Pancreas (tissue), 10 donors: ENCODE measurements at regions not wholly inside any gene's neighbourhood (a gene's known extent, or its start where the extent isn't known, plus 50 kb on each side); places are given as distances from the start of the nearest gene placed in this dataset.

Source experiments
- ATAC-seq, 4 donors: fragments of 200-7000 bp; cut with Tn5 transposase; one replicate each; pipeline versions ENCODE4 v1.8.0 to v1.9.1; 2020; ENCODE audit warnings: mild to moderate bottlenecking in 4 of 4, moderate library complexity in 4 of 4
- DNase-seq, 6 donors: peaks; one replicate each; pipeline ENCODE4 v3.0.0-alpha.2; 2020
- FAIRE-seq: peaks from 2 replicates; lab custom pipeline; 2012; peaks lifted over from hg19 to GRCh38; lab: Jason Lieb, UNC
- H3K27ac ChIP-seq, 4 donors: fragments of 200-600 bp; sonication (generic); 1 replicate in 3 of 4; 2 replicates in 1 of 4; pipeline versions ENCODE4 v1.5.0 to v1.8.0; 2020
- H3K27me3 ChIP-seq, 4 donors: fragments of 200-600 bp; one replicate each; pipeline ENCODE4 v1.8.0; 2021
- H3K36me3 ChIP-seq, 3 donors: fragments of 200-600 bp; sonication (generic) in 1 of 3; one replicate each; pipeline versions ENCODE4 v1.5.0 to v1.8.0; 2020 to 2021
- H3K4me1 ChIP-seq, 3 donors: fragments of 200-600 bp; one replicate each; pipeline ENCODE4 v1.8.0; 2021
- H3K4me3 ChIP-seq, 4 donors: fragments of 200-600 bp; sonication (generic) in 2 of 4; one replicate each; pipeline versions ENCODE4 v1.5.0 to v1.8.0; 2020 to 2021
- H3K9me3 ChIP-seq, 4 donors: fragments of 200-600 bp; one replicate each; pipeline ENCODE4 v1.8.0; 2021
- CTCF ChIP-seq, 4 donors: fragments of 200-600 bp; sonication (generic) in 3 of 4; IDR thresholded peaks; one replicate each; pipeline versions ENCODE4 v1.5.0 to v1.8.0; 2021; ENCODE audit warnings: antibody characterized with exemption in 4 of 4
- WGBS, 2 donors: extraction: QIAGEN DNeasy Blood & Tissue Kit; methylation state at CpG; one replicate each; pipeline ENCODE4 v1.1.7; 2013; 5-methylcytosine and 5-hydroxymethylcytosine counted together
- intact Hi-C, 3 donors: fragments of 100-400 bp; cut with DNase I; formaldehyde crosslinking; loops; one replicate each; pipeline versions ENCODE4 v1.11.1 to v1.14.2; 2022
- donor health status: healthy with polysubstance abuse.
- donor health status: DM: no; HTN: no; CAD: no; lungs with moderate emphysema.
- donor health status: DM: no; HTN: no; CAD: no.
- donor health status: control.
- donor health status: control.
- donor health status: Bipolar disorder and iron deficiency.
- donor health status: DM: yes; HTN: yes; CAD: no.
- donor health status: DM: no; HTN: no; CAD: no.
- donor health status: DM: no; HTN: no; CAD: no.
- donor health status: DM: yes; HTN: yes; CAD: no.

GRCh38 chr18:27839141-27839540, 337.8 kb downstream of the CDH2 start:
- H3K4me1 ChIP-seq = no peaks in the 10 kb centered on the region
- no peaks in the 10 kb centered on the region for H3K27me3 ChIP-seq
- H3K27ac ChIP-seq = no peak overlapping the region
- no peak for TF ChIP-seq CTCF (IDR thresholded peaks at IDR 0.05)
- no peaks in the 10 kb centered on the region for H3K36me3 ChIP-seq
- 26 to 42% methylated on average over 2 of the region's 2 CpGs for WGBS, 2 donors
- no peak for DNase-seq
- intact Hi-C loops = no loop called here
- no peak overlapping the region for H3K4me3 ChIP-seq
- ATAC-seq = no peak
- no peak for FAIRE-seq
- H3K9me3 ChIP-seq = no peaks in the 10 kb centered on the region

- H3K27ac ChIP-seq = no peak overlapping the region
- ATAC-seq (no peak), FAIRE-seq (no peak), DNase-seq (no peak)
- H3K36me3 ChIP-seq = no peaks in the 10 kb centered on the region
- no peaks in the 10 kb centered on the region for H3K9me3 ChIP-seq
- H3K27me3 ChIP-seq = no peaks in the 10 kb centered on the region
- no peak overlapping the region for H3K4me3 ChIP-seq
- no peaks in the 10 kb centered on the region for H3K4me1 ChIP-seq
- no peak for TF ChIP-seq CTCF (IDR thresholded peaks at IDR 0.05)
- intact Hi-C loops = no loop called here
Measured at GRCh38 chr18:27838225-27838624, 338.7 kb downstream of the CDH2 start.

- DNase-seq (no peak), ATAC-seq (no peak), FAIRE-seq (no peak)
- H3K36me3 ChIP-seq = no peaks in the 10 kb centered on the region
- WGBS, 2 donors = 71 to 81% methylated on average over 2 of the region's 2 CpGs
- H3K4me3 ChIP-seq = no peak overlapping the region
- intact Hi-C loops = no loop called here
- H3K27ac ChIP-seq = no peak overlapping the region
- TF ChIP-seq CTCF (IDR thresholded peaks at IDR 0.05) = no peak
- H3K27me3 ChIP-seq = no peaks in the 10 kb centered on the region
- no peaks in the 10 kb centered on the region for H3K4me1 ChIP-seq
- H3K9me3 ChIP-seq = no peaks in the 10 kb centered on the region
Measured at GRCh38 chr18:27826101-27826500, 350.8 kb downstream of the CDH2 start.

- FAIRE-seq (no peak), DNase-seq (no peak), ATAC-seq (no peak)
- WGBS, 2 donors = 78 to 93% methylated on average over 2 of the region's 2 CpGs
- Histone ChIP-seq H3K4me1 (no peaks in the 10 kb centered on the region), H3K27me3 (no peaks in the 10 kb centered on the region), H3K36me3 (no peaks in the 10 kb centered on the region), H3K4me3 (no peak overlapping the region), H3K9me3 (no peaks in the 10 kb centered on the region), H3K27ac (no peak overlapping the region)
- intact Hi-C loops = no loop called here
- no peak for TF ChIP-seq CTCF (IDR thresholded peaks at IDR 0.05)
Measured at GRCh38 chr18:27825689-27826088, 351.2 kb downstream of the CDH2 start.

- Histone ChIP-seq H3K4me3 (no peak overlapping the region), H3K4me1 (no peaks in the 10 kb centered on the region), H3K36me3 (no peaks in the 10 kb centered on the region), H3K27ac (no peak overlapping the region), H3K9me3 (no peaks in the 10 kb centered on the region), H3K27me3 (no peaks in the 10 kb centered on the region)
- intact Hi-C loops = no loop called here
- no peak for ATAC-seq
- no peak for TF ChIP-seq CTCF (IDR thresholded peaks at IDR 0.05)
- 48 to 62% methylated on average over 5 of the region's 5 CpGs for WGBS, 2 donors
- FAIRE-seq = no peak
- DNase-seq = no peak
Measured at GRCh38 chr18:27824841-27825681, 351.9 kb downstream of the CDH2 start.
